CD4-positive, alpha-beta T cell treated with Interleukin-10 for 1 hour (primary cell): ENCODE measurements at regions not wholly inside any gene's neighbourhood (a gene's known extent, or its start where the extent isn't known, plus 50 kb on each side); places are given as distances from the start of the nearest gene placed in this dataset.

Source experiments
- DNase-seq: peaks from one replicate; pipeline ENCODE4 v3.0.0-alpha.2; 2020

- no peak for DNase-seq
These were observed 108.7 kb upstream of the ITGB1 start for GRCh38 chr10:33066558-33067236.

- DNase-seq: no peak
These were observed 107.1 kb upstream of the ITGB1 start for GRCh38 chr10:33065111-33065510.

GRCh38 chr10:33064706-33065105 lies 106.7 kb upstream of the ITGB1 start:
- DNase-seq: no peak

- no peak for DNase-seq
These were observed 99.6 kb upstream of the ITGB1 start for GRCh38 chr10:33057620-33058019.

GRCh38 chr10:33056828-33057596 lies 99.0 kb upstream of the ITGB1 start:
- no peak for DNase-seq

- DNase-seq: no peak
These were observed 97.6 kb upstream of the ITGB1 start for GRCh38 chr10:33055625-33056024.

- no peak for DNase-seq
These were observed 95.1 kb upstream of the ITGB1 start for GRCh38 chr10:33052915-33053810.

GRCh38 chr10:33052263-33052875 lies 94.3 kb upstream of the ITGB1 start:
- DNase-seq: no peak

- DNase-seq: peak; percentile 49
These were observed 92.2 kb upstream of the ITGB1 start for GRCh38 chr10:33049963-33050920.

- no peak for DNase-seq
These were observed 90.2 kb upstream of the ITGB1 start for GRCh38 chr10:33048223-33048622.

GRCh38 chr10:33047655-33048054 lies 89.6 kb upstream of the ITGB1 start:
- no peak for DNase-seq

- DNase-seq: no peak
These were observed 88.8 kb upstream of the ITGB1 start for GRCh38 chr10:33046792-33047191.

GRCh38 chr10:33045421-33045820 lies 87.4 kb upstream of the ITGB1 start:
- no peak for DNase-seq

GRCh38 chr10:33042565-33042964 lies 84.5 kb upstream of the ITGB1 start:
- DNase-seq: no peak

GRCh38 chr10:33041783-33042437 lies 83.9 kb upstream of the ITGB1 start:
- DNase-seq: no peak

- no peak for DNase-seq
These were observed 82.4 kb upstream of the ITGB1 start for GRCh38 chr10:33040436-33040835.

- DNase-seq: no peak
These were observed 81.2 kb upstream of the ITGB1 start for GRCh38 chr10:33039181-33039580.

- no peak for DNase-seq
These were observed 80.6 kb upstream of the ITGB1 start for GRCh38 chr10:33038672-33039071.

- no peak for DNase-seq
These were observed 79.7 kb upstream of the ITGB1 start for GRCh38 chr10:33037726-33038125.

GRCh38 chr10:33036670-33037069 lies 78.6 kb upstream of the ITGB1 start:
- DNase-seq: no peak

GRCh38 chr10:33035411-33035810 lies 77.4 kb upstream of the ITGB1 start:
- no peak for DNase-seq
